Dermis blood vessel endothelial cell (primary cell): ENCODE measurements at regions not wholly inside any gene's neighbourhood (a gene's known extent, or its start where the extent isn't known, plus 50 kb on each side); places are given as distances from the start of the nearest gene placed in this dataset.
"Not testable (repeated sequence)": the region's sequence is repeated elsewhere in the genome, so short reads cannot be mapped to it uniquely, and the experiment has no call there.

Experiments used
- DNase-seq: peaks from one replicate; pipeline ENCODE4 v3.0.0; 2010

- no peak for DNase-seq
These were observed 66.5 kb downstream of the DMP1 start for GRCh38 chr4:87716371-87717265.

- peak; percentile 5 for DNase-seq
These were observed 67.4 kb downstream of the DMP1 start for GRCh38 chr4:87717276-87718031.

GRCh38 chr4:87718217-87718835, 68.2 kb downstream of the DMP1 start:
- DNase-seq = no peak

- no peak for DNase-seq
These were observed 70.1 kb downstream of the DMP1 start for GRCh38 chr4:87720094-87720691.

GRCh38 chr4:87725287-87725686, 74.1 kb upstream of the IBSP start:
- not testable (repeated sequence) for DNase-seq

GRCh38 chr4:87732033-87732765, 67.2 kb upstream of the IBSP start:
- no peak for DNase-seq

- no peak for DNase-seq
These were observed 65.3 kb upstream of the IBSP start for GRCh38 chr4:87734084-87734483.

GRCh38 chr4:87734936-87735335, 64.4 kb upstream of the IBSP start:
- no peak for DNase-seq

- no peak for DNase-seq
These were observed 60.9 kb upstream of the IBSP start for GRCh38 chr4:87738483-87738882.

GRCh38 chr4:87739494-87739893, 59.9 kb upstream of the IBSP start:
- DNase-seq = no peak

- DNase-seq = no peak
These were observed 54.1 kb upstream of the IBSP start for GRCh38 chr4:87745064-87745807.

- DNase-seq = no peak
These were observed 53.4 kb upstream of the IBSP start for GRCh38 chr4:87746001-87746400.
